NT2/D1 (cell line): ENCODE measurements at regions not wholly inside any gene's neighbourhood (a gene's known extent, or its start where the extent isn't known, plus 50 kb on each side); places are given as distances from the start of the nearest gene placed in this dataset.

Experiments used
- SUZ12 ChIP-seq: IDR thresholded peaks from 2 replicates; pipeline ENCODE4 v1.6.1; 2011; ENCODE audit not compliant: insufficient read length, insufficient read depth; ENCODE audit errors: extremely low read depth
- YY1 ChIP-seq: IDR thresholded peaks from 2 replicates; pipeline ENCODE4 v1.6.1; 2011; ENCODE audit not compliant: insufficient read length, insufficient read depth
- ZNF274 ChIP-seq: IDR thresholded peaks from 2 replicates; pipeline ENCODE4 v1.6.1; 2011; ENCODE audit warnings: mild to moderate bottlenecking, low read depth, low read length

GRCh38 chr3:82783194-82783593, 1021.7 kb upstream of the GBE1 start:
- TF ChIP-seq YY1, result no peak
- no peak for TF ChIP-seq SUZ12
- no peak for TF ChIP-seq ZNF274
